DMS53 treated with DMSO at 0.1 percent for 48 hours (cell line): ENCODE measurements at regions not wholly inside any gene's neighbourhood (a gene's known extent, or its start where the extent isn't known, plus 50 kb on each side); places are given as distances from the start of the nearest gene placed in this dataset.
"Not testable (repeated sequence)": the region's sequence is repeated elsewhere in the genome, so short reads cannot be mapped to it uniquely, and the experiment has no call there.

Source experiments
- DNase-seq: peaks from one replicate; lab custom pipeline; 2025; ENCODE audit not compliant: unreplicated experiment; lab: John Stamatoyannopoulos, UW

DNA sequence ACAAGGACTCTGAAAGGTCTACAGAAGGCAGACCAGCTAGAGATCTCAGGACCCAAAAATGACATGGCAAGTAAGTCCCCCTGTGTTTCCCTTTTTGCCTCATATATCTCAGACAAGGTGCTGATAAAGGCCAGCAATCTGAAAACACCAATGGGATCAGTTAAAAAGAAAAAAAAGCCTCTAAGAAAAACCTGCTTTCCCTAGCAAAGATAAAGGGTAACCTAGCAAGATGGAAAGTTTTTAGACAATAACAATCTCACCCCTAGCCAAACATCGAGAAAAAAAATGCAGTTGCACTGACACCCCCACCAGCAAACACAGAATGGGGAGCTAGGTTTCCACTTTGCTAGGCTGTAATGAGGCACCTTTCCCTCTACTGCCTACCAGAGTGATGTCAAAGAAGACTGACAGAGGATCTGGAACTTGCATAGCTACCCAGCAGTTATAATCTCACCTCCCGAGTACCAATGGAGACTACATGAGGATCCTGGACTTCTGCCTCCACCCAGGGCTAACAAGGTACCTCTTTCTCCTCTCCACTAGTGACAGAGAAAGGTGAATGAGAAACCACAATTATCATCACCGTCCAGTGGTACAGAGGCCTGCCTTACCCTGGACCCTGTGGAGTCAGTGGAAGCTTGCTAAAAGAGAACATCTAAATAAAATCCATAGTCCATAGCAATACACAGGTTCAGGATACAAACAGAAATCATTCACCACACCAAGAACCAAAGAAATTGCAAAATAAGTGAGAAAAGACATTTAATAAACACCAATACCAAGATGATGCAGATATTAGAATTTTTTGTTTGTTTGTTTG, 240.8 kb downstream of the ARHGAP12 start:
- DNase-seq: no peak

DNA sequence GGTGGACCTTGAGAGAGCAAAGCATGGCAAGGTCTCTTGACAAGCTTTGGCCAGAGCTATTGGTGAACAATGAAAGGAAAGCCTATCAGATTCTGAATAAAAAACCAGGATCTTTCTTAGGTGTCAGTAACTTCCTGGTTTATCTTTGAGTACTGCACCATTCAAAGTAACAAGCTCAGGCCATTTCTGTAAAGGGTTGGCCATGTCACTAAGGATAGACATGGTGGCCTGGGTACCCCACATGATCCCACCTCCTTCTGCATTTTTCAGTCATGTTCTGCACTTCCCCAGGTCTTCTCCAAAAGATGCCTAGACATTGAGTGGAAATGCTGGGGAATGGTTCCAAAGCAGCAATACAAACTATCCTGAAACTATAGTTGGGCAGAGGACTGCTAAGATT, 242.0 kb downstream of the ARHGAP12 start:
- DNase-seq: no peak

DNA sequence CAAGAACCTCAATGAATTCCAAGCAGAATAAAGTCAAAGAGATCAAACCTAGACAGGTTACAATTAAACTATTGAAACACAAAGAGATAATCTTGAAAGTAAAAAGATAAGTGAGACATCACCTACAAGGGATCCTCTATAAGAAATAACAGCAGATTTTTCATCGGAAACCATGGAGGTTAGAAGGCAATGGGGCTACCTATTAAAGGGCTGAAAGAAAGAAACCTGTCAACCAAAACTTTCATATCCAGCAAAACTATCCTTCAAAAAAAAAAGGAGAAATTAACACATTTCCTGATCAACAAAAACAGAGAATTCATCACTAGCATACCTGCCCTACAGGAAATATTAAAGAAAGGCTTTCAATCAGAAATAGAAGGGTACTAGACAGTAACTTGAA, 244.9 kb downstream of the ARHGAP12 start:
- peak; percentile 30 for DNase-seq

DNA sequence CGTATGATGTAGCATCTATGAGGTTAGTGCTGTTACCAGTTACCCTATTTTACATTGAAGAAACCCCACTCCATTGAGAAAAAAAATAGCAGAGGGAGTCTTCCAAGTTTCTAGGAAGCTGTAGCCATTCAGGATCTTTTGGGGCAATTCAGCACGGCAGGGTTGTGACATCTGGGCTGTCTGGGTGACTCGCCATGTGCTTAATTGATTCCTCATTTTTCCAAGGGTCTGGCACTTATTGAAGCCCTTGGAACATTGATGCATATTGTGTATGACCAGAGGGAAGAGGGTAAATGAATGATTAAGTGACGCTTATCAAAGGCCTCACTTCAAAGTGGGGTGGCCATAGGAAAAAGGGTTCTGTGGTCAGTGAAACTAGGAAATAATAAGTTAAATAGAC, 248.7 kb downstream of the ARHGAP12 start:
- DNase-seq: no peak

DNA sequence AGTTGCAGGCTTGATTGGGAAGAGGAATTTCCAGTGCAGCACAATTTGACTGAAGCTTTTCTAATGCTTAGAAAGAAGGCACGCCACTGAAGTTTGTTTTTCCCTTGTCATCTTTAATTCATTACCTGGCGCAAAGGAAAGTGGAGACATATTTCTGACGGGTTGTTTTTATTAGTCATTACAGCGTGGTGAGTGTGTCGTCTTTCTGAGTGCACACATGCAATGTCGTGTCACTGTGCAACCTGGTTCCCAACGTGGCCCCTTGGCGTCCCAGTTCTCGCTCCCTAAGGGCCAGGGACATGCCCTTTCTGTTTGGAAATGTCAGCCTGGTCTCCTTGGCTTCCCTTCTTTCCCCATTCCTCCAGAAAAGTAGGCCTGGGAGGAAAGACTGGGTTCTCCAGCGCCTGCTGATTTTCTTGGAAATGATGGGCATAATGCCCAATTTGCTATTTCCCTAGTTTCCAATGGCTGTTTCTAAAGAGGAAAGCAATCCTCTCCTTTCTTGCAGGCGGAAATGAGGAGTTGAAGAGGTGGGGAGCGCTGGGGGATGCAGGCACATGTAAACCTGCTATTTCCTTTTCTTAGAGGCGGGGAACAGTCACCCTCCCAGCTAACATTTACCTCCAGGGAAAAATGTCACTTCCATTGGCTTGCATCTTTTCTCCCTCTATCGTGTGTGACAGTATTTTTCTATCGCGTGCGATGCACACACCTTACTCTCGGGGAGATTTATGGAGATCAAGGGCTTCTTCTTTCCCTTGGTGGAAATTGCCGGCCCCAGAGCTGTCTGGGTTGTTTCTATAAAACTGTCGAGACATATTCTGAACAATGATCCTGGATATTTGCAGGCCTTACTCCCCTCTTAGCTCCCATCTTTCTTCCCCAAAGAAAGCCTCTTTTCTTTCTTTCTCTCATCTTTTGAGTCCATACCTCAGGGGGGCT, 249.8 kb downstream of the ARHGAP12 start:
- DNase-seq: no peak

DNA sequence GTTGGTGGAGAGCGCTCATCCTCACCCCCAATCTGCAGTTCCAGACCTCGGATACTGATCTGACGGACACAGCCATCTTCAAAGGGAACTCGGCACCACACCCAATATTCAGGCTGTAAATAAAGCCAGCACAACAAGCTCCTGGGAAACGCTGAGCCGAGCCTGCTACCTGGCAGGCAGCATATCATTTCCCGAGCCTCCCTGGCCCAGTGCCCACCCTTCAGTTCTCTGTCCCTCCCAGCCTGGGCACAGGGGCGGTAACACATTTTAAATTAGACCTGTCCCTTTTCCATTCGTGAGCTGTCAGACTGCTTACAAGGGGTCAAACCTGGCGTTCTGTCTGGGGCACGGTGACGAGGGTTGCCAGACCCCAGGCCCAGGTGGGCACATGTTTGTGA, 250.5 kb downstream of the ARHGAP12 start:
- no peak for DNase-seq

DNA sequence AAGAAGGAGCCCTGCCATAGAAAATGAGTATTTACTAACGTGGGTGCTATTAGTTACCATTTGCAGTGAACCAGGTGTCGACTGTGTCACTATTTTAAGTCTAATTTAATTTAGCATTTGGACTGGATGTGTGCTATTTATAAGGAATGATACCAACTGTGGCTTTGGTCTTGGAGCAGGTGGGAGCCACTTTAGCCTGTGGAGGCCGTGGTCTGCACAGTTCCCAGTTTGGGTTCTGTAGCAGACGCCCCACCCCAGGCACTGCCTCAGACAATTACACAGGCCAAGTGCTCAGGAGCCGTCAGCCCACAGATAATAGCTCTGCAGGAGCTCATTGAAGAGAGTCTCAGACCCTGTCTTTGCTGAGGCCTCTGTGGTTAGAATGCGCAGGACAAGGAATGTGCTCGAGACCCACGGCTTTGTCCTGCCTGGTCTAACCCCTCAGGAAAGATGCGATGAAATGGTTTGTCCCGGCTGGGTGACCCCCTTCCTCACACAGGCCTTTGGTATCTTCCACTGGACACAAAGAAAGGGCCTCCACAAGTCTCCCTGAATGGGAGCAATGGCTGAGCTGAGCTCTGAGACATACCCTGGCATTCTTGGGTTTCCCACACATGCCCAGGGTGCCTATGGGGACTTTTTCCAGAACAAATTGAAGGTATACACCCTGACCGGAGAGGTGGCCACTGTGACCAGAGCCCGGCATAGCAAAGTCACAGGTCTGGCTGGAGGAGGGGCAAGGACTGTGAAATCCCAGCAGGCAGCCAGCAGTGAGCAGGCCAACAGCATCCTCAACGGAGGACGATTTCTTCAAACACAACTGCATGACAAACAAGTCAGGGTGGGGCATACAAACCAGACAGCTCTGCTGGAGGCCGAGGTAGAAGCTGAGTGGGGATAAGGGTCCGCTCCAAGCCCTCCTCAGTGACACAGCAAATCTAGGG, 251.2 kb downstream of the ARHGAP12 start:
- no peak for DNase-seq

DNA sequence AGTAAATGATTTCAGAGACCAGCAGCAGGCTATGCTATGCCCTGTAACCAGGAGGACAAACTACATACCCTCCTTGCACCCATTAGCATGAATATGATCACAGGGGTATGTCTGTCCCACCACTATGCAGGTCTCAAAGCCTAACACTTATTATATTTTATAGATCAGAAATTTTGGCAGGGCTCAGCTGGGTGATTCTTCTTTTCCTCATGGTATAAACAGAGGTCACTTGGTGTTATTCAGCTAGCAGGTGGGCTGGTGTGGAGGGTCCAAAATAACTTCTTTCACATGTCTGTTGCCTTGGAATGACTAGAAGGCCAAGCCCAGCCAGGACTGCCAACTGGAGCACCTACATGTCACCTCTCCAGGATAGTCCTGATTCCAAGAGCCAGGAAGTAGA, 252.9 kb downstream of the ARHGAP12 start:
- DNase-seq: no peak

DNA sequence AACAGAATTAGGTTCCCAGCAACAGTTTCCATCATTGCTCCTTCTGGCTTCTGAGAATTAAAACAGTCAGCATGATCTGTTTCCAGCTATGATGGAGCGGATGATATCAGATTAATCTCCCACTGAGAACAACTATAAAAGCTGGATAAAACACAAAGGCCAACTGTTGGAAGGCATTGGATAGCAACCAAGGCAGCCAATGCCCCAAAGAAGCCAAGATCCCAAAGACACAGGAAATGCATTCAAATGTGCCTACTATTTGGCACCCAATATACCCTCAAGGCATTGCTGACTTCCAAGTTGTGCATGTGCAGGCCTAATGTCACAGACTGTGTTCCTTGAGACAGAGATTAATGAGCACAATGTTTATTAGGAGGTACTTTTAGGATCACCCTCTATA, 259.3 kb downstream of the ARHGAP12 start:
- no peak for DNase-seq

DNA sequence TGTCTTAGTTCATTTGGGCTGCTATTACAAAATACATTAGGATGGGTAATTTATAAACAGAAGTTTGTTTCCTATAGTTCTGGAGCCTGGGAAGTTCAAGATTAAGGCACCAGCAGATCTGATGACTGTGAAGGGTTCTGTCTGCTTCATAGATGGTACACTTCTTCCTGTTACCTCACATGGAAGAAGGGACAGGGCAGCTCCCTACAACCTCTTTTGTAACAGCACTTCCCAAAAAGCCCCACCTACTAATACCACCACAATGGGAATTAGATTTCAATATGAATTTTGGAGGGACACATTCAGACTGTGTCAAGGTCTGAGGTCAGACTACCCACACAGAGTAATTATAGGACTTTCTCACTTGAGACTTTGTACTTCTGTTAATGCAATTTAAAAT, 260.3 kb downstream of the ARHGAP12 start:
- no peak for DNase-seq

DNA sequence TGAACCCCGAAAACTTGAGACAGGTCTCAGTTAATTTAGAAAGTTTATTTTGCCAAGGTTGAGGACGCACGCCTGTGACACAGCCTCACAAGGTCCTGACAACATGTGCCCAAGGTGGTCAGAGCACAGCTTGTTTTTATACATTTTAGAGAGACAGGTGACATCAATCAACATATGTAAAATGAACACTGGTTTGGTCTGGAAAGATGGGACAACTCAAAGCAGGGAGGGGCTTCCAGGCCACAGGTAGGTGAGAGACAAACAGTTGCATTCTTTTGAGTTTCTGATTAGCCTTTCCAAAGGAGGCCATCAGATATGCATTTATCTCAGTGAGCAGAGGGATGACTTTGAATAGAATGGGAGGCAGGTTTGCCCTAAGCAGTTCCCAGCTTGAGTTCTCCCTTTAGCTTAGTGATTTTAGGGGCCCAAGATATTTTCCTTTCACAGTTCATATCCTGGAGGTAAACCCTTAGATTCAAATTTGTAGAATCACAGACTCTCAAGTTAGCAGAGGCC, 262.8 kb downstream of the ARHGAP12 start:
- not testable (repeated sequence) for DNase-seq

DNA sequence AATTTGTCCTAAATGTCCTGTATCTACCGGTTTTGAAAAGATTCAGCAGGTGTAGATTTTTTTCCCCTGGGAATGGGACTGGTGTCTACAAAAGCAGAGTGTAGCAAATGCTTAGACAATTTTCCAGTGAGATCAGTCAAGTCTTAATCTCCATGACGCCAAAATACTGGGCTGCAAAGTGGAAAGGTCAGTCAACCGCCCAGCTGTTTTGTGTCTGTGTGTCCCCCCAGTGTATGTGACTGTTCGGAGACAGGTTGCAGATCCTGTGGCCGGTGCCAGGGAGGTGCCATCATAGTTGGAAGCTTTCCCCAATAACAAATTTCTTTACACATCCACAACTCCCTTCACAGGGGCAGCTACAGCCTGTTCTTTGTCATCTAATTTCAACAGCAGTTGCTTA, 263.8 kb downstream of the ARHGAP12 start:
- DNase-seq: no peak

DNA sequence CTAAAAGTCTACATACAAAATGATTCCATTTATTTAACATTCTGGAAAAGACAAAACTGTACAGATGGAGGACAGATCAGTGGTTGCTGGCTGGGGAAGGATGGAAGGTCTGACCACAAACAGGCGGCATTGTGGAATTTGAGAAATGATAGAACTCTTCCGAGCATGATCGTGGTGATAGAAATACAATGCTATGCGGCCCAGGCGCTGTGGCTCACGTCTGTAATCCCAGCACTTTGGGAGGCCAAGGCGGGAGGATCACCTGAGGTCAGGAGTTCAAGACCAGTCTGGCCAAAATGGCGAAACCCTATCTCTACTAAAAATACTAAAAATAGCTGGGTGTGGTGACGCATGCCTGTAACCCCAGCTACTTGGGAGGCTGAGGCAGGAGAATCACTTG, 264.6 kb downstream of the ARHGAP12 start:
- not testable (repeated sequence) for DNase-seq

DNA sequence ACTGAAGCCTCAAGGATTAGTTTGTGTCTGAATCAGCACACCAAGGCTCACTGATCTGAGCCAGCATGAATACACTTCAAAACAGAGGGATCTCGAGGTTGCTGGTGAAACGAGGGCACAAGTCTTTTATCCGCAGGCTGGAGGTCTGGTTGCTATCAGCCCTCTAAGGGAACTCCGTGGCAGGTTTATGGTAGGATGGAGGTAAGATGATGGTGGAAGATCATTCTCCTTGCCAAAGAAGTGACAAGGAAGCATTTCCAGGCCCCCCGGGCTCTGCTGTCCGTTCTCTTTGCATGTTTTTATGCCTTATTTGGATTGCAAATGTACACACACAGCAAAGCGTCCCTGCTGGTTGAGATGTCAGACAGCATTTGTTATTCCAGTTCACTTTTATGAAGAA, 268.3 kb downstream of the ARHGAP12 start:
- no peak for DNase-seq

DNA sequence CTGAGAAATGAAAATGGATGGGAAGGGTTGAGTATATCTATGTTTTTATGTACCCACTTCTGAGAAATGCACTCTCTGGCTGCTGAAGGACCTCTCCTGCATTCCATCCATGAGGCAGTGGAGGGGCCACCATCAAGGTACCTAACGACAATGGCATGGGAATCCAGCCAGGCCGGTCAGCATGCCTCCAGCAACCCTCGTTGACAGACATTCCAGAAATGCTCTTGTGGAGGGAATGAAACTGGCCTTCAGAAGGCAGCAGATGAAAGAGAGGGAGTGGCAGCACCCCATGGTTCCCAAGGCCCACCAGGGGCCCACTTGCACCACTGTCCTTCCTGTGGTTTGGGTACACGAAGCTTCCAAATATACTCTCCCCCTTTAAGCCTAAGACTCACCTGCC, 269.0 kb downstream of the ARHGAP12 start:
- DNase-seq: no peak

DNA sequence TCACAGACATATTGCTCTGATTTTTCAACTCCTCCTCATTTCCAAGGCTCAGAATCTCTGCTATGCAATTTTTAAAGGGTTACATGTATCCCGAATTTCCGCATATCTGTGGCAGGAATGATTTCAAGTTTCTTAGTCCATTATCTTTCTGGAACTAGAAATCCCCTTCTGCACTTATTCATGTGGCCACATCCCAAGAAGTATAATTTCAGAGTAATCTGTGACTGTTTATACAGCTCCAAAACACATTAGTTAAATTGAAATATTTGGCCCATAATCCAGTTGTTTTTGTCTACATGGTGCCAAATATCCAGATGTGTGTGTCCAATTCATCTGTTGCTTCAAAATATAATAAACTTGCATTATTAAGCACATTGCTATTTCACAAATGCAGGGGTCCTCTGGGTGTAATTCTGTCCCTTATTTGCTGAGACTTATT, 271.2 kb downstream of the ARHGAP12 start:
- no peak for DNase-seq

DNA sequence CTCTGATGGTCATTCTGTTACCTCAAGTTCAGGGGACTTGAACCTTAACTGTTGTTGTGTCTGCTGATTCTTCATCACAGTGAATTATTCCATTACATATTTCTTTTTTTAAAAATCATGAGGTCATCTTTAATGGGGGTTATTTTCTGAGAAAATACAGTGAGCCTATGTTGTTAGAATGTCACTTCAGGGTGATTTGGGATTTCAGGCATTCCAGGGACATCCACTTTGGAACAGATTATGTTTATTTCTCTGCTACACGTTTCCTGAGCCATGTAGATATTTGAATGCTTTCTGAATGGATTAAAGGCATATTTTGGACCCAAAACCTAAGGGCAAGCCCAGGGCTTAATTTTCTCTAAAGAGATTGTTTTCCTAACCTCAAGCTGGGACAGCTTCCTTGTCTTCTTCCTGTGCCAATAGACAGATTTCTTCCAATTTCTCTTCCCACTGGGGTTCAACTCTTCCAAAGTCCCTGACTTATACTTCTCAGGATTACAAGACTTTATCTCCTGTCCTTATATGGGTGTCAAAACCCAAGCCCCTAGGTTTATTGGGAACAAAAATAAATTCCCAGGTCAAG, 271.7 kb downstream of the ARHGAP12 start:
- no peak for DNase-seq

DNA sequence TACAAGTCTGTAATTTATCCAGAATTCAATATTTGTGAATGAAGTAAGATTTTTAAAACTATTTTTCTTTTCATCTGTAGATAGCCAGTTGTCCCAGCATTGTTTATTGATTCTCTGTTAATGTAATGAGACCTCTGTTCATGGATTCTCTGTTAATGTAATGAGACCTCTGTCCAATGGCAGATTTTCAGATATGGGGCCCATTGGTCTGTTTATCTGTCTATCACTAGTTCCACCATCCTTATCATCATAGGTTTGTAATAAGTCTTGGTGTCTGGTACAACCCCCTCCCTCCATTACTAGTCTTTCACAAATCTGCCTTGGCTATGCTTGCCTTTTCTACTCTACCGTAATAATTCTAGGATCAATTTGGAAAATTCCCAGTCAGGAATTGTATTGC, 276.6 kb downstream of the ARHGAP12 start:
- DNase-seq: no peak

DNA sequence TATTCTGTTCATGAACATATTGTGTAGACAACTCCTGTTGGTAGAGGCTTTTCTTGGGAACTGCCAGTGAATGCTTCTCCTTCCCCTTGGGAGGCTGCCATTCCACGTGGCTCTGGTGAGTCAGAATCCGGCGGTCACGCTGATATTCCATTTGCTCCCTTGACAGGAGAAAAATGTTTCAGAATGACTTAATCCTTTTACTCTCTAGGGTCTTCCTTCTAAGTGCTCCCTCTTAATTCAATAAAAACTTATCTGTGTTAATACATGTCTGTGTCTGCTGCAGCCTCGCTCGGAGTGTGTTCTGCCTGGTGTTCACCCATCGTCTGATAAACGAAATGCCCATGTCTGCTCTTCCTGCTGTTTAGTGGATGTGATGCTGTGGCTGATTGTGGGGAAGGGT, 278.6 kb downstream of the ARHGAP12 start:
- no peak for DNase-seq

DNA sequence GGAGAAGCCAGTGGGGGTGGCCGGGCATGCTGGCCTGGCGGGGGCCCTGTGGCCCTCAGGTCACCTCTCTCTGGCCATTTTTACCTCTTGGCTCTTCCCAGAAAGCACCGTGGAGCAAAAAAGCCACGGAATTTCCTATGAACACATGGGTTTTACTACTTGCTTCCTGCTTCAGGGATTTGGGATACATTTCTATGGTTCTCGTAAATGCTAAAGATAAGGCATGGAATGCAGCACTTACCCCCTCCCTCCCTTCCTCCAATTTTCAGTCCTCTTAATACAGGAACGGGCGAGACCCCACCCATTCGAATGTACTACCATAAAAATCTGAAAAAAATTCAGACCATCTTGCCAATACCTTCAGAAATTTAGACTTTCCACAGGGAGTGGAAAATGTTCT, 279.7 kb downstream of the ARHGAP12 start:
- no peak for DNase-seq
